ENCODE measurements at regions not wholly inside any gene's neighbourhood (a gene's known extent, or its start where the extent isn't known, plus 50 kb on each side); places are given as distances from the start of the nearest gene placed in this dataset.

DNA sequence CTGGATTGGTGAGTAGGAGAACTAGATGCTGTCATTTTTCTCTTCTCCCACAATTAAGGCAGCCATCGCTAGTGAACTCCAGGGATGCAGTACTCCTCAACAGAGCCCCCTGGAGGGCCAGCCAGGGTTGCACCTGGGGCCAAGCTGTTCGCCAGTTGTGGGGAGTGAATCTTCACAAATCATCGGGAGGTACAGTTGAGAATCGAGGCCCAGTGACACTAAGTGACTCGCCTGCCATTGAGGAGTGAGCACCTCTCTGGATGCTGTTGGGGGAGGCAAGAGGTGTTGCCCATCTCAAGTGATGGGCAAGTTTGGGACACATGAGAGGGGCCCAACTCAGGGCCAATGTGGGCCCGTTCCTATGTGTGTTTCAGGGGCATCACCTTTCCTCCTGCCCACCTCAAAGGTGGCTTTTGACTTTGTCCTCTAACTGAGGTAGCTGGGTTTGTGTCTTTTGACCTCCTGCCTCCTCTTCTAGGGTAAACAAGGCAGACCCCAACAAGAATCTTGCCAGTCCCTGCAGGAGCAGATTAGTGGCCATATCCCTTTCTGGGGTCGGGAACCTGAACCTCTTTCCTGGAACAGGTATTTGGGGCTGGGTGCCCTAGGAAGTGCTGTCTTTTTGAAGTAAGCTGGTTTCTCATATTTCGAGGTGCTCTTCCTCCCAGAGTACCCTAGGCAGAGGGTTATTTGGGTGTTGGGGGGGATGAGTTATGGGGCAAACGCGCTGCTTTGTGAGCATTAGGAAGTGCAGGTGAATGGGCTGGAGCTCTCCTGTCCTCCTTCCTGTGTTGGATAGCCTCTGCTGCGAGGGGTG lies 181.2 kb downstream of the MACROH2A1 start:
- no peaks in the 10 kb centered on the region for H3K36me3 ChIP-seq (ENCODE audit: control insufficient read depth, insufficient read depth, low read length)
- ChIA-PET POLR2A (no interaction called here), CTCF (no interaction called here)
- TF ChIP-seq, protein P1, sequence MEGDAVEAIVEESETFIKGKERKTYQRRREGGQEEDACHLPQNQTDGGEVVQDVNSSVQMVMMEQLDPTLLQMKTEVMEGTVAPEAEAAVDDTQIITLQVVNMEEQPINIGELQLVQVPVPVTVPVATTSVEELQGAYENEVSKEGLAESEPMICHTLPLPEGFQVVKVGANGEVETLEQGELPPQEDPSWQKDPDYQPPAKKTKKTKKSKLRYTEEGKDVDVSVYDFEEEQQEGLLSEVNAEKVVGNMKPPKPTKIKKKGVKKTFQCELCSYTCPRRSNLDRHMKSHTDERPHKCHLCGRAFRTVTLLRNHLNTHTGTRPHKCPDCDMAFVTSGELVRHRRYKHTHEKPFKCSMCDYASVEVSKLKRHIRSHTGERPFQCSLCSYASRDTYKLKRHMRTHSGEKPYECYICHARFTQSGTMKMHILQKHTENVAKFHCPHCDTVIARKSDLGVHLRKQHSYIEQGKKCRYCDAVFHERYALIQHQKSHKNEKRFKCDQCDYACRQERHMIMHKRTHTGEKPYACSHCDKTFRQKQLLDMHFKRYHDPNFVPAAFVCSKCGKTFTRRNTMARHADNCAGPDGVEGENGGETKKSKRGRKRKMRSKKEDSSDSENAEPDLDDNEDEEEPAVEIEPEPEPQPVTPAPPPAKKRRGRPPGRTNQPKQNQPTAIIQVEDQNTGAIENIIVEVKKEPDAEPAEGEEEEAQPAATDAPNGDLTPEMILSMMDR (IDR thresholded peaks at IDR 0.05; ENCODE audit: insufficient read depth, low read depth, low read length) = no peak
- DNase-seq (ENCODE audit: low read depth) = no peak
- no peaks in the 10 kb centered on the region for H3K27me3 ChIP-seq (ENCODE audit: control insufficient read depth, insufficient read depth, low read length)
- no peak overlapping the region for H3K4me3 ChIP-seq (ENCODE audit: low read depth, low read length)

DNA sequence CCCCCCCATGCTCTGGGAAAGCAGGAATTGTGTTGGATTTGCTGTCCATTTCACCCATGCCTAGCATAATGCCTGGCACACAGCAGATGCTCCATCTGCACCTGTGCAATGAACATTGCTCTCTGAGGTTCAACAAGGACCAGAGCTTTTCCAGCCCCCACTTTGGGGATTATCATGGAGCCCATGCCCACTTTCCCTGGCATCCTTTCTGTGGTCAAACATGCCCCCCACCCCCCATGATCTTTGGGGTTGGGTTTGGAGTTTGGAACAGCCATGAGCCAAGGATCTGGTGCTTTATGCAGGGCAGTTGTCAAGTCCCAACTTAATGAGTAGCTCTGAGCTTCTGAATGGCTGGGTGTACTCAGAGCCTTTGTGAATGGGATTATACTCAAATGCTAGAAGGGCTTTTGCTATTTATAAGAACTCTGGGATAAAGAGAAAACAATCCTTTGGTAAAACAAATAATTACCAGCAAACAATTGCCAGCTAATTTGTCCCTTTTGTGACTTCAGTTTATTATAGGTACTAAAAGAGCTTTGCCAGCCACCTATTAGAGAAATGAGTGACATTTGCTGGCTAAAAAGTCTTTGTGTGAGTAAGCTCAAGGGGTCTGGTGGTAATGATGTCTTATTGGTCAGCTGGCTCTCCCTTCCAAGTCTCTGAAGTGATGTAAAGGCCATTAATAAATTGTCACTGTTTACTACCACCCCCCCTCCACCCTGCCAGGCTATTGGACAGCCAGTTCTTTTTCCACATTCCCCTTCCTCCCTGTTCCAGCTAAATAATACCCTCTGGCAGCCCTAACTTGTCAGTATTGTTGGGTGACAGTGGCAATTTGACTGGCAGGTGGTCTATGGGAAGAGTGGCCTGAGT lies 182.3 kb downstream of the MACROH2A1 start:
- H3K4me3 ChIP-seq (ENCODE audit: low read depth, low read length) = no peak overlapping the region
- no peaks in the 10 kb centered on the region for H3K27me3 ChIP-seq (ENCODE audit: control insufficient read depth, insufficient read depth, low read length)
- no peaks in the 10 kb centered on the region for H3K36me3 ChIP-seq (ENCODE audit: control insufficient read depth, insufficient read depth, low read length)
- POLR2A ChIA-PET = no interaction called here
- TF ChIP-seq, protein P1 (IDR thresholded peaks at IDR 0.05; ENCODE audit: insufficient read depth, low read depth, low read length) = no peak
- DNase-seq (ENCODE audit: low read depth) = no peak
- CTCF ChIA-PET = no interaction called here

DNA sequence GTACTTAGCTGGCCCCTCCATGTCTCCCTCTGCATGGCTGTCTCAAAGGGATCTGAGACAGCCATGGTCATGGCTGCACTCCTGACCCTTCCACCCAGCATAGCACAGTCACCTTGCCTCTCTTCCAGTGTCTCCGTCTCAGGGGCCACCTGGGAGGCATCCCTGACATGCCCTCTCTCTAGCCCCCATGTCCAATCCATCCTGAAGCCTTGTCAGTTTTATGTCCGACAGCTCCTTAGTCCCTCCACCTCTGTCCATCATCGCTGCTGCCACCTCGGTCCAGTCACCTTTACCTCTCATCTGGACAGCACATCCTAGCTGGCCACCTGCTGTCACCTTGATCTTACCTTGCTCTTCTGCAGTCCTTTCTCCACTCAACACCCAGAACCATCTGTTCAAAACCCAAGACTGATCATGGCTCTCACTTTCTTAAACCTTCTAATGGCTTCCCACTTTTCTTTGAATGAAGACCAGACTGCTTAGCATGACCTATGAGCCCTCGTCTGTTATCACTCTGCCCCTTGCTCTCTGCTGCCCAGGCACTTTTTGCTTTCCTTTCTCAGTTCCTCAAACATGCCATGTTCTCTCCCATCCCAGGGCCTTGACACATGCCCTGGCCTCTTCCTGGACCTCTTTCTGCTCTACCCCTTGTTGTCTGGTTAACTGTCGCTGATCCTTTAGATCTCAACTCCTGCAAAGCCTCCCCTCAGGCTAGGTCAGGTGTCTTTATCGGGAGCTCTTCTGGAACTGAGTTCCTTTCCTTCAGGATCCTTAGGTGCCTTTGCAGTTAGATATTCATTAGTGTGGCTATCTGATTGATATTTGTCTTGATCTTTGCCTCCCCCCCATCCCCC lies 181.8 kb upstream of the PITX1 start:
- ChIA-PET CTCF (no interaction called here), POLR2A (no interaction called here)
- Histone ChIP-seq H3K36me3 (ENCODE audit: control insufficient read depth, insufficient read depth, low read length) (no peaks in the 10 kb centered on the region), H3K27me3 (ENCODE audit: control insufficient read depth, insufficient read depth, low read length) (no peaks in the 10 kb centered on the region), H3K4me3 (ENCODE audit: low read depth, low read length) (no peak overlapping the region)
- no peak for DNase-seq (ENCODE audit: low read depth)
- TF ChIP-seq, protein P1 (IDR thresholded peaks at IDR 0.05; ENCODE audit: insufficient read depth, low read depth, low read length) = no peak

DNA sequence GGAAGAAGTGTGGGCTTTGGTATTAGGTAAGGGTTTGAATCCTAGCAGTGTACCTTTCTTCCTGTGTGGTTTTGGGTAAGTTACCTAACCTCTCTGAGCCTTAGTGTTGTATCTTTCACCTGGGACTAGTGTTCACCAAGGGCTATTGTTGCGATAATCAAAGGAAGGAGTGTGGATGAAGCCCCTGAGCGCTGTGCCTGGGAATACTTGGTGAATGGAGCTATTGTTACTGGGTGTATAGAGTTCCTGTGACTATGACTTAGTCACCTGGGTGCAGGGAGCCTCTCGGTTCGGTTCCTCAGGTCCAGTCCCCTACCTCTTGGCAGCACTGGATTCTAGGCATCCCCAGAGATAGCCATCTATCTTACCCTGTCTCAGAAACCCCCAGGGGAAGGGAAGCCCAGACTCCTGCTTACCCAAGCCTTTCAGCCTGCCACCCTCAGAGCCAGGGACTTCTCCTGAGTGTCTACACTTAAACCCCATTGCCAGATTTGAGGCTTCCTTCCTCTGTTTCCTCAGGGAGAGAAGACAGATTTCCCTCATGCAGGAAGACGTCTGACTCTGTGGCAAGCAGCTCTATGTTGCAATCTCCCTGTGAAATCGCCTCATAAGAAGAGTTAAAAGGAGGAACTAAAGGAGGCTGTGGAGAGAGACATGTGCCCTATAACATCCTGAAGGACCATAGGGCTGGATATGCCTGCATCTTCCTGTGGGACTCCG lies 181.0 kb upstream of the PITX1 start:
- TF ChIP-seq, protein P1 (IDR thresholded peaks at IDR 0.05; ENCODE audit: insufficient read depth, low read depth, low read length) = no peak
- POLR2A ChIA-PET = no interaction called here
- DNase-seq (ENCODE audit: low read depth) = no peak
- no peak overlapping the region for H3K4me3 ChIP-seq (ENCODE audit: low read depth, low read length)
- H3K36me3 ChIP-seq (ENCODE audit: control insufficient read depth, insufficient read depth, low read length) = no peaks in the 10 kb centered on the region
- no peaks in the 10 kb centered on the region for H3K27me3 ChIP-seq (ENCODE audit: control insufficient read depth, insufficient read depth, low read length)
- CTCF ChIA-PET = no interaction called here

Data from BJ (cell line).